Suppressor macrophage (primary cell): ENCODE measurements at regions not wholly inside any gene's neighbourhood (a gene's known extent, or its start where the extent isn't known, plus 50 kb on each side); places are given as distances from the start of the nearest gene placed in this dataset.
"Not testable (repeated sequence)": the region's sequence is repeated elsewhere in the genome, so short reads cannot be mapped to it uniquely, and the experiment has no call there.

Experiments
- DNase-seq, 4 experiments: peaks; one replicate each; pipeline ENCODE4 v3.0.0-alpha.2; 2020 to 2022

DNA sequence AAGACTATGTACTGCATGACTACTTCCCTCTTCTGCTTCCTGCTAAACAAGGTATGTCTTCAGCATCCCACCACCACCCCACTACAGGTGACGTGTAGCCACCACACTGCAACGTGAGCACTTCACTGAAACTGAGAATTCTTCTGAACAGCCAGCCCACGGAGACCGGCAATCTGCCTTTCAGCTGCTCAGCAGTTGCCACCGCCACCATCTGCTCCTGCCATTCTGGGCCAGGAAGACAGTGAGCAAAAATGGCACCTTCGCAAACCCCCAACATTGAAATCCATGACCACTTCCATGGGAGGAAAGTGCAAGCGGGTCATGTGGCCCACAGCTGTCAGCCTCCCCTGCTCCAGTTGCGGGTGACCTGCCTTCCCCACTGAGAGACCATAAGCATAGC lies 443.4 kb upstream of the ST8SIA4 start:
- no peak for DNase-seq

DNA sequence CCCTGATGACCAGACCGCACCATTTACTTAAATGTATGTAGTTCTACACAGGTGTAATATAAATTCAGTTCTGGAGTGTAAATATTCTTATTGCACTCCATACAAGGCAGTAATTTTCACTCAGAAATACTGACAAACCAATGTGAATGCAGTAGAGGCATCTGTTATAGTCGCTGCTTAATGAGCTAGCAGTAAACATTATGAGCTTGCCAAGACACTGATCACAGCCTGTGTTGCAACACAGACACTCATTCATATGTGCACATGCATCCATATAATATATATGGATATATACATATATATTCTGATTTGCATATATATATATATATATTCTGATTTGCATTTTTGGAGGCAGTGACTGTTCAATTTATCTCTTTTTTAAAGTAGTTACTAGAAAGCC lies 435.1 kb upstream of the ST8SIA4 start:
- DNase-seq = no peak

DNA sequence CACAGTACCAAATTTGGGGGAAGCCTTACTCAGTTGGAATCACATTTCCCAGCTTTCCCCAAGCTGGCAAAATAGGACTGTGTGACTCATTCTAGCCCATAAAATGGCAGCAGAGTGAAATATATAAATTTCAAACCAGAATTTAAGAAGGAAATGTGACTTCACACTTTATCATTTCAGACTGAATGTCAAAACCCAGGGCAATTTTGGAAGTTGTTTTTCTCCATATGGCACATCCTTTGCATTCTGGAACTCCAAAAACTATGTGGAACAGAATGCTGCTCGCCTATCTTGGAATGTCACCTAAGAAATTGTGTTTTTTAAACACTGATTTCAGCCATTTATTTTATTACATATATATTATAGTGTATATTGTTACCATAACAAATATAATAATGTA lies 424.7 kb upstream of the ST8SIA4 start:
- no peak for DNase-seq

DNA sequence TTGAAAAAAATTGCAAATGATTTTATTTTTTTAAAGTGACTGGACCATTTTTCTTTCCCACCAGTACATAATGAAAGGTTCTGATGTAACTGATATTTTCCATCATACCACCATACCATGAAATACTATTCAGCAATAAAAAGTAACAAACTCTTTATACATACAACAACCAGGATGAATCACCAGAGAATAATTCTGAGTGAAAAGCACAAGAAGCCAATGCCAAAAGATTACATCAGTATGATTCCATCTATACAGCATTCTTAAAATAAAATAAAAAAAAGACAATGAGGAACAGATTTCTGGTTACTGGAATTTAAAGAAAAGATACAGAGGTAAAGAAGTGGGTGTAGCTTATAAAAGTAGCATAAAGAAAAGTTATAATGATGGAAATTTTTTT lies 423.7 kb upstream of the ST8SIA4 start:
- no peak for DNase-seq

DNA sequence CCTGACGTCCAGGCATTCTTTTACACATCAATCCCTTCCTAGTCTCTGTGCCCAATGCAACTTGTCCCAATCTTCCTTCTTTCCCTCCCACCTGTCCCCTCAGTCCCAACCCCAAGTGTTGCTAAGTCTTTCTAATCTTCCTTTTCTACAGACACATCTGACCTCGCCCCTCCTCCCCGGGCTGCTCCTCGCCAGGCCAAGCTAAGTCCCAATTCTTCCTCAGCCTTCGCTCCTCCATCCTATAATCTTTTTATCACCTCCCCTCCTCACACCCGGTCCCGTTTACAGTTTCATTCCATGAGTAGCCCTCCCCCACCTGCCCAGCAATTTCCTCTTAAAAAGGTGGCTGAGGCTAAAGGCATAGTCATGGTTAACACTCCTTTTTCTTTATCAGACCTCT lies 413.3 kb upstream of the ST8SIA4 start:
- DNase-seq = not testable (repeated sequence)

DNA sequence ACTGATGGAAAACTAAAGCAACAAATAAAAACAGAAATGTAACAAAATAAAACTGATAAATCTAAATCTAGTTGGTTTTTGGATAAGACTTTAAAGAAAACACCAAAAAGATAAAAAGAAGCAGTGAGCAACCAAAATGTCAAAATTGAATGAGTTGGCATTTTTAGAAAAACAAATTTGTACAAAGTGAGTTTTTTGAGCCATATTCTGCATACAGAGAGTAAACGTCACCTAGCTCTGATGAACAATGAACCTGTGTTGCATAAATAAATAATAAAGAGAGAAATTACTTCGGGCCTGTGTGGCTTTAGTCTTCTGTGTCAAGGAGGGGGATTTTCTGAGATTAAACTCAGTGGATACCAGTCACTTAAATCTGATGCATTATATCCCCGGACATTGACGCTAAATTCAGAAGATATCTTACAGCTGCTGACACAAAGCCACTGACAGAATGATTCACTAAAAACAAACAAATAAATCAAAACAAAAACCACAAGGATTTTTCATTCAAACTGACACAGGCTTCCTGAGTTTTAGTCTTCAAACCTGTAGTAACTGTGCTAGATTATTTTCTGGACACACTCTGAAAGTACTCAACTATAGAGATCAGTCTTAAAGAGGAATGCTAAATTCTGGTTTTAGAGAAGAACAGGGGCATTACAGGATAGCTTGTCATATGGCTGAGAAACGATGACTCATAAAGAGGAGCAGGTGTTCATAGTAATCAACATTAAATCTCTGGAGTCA lies 403.5 kb upstream of the ST8SIA4 start:
- no peak for DNase-seq

DNA sequence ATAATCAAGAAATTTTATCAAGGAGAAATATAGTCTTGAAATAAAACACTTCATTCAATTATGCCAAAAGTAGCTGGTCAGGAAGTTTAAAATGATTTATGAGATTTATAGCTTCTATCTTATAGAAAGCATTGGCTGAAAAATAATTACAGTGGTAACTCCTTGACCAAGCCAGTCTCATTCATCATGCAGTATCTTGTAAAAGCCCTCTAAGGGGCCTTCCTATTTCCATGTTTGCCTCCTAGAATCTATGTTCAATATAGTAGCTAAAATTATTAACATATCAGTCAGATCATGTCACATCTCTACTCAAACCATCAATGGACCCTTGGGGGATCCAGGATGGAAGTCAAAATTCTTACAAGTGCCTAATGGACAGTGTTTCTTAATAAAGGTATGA lies 393.4 kb upstream of the ST8SIA4 start:
- no peak for DNase-seq

DNA sequence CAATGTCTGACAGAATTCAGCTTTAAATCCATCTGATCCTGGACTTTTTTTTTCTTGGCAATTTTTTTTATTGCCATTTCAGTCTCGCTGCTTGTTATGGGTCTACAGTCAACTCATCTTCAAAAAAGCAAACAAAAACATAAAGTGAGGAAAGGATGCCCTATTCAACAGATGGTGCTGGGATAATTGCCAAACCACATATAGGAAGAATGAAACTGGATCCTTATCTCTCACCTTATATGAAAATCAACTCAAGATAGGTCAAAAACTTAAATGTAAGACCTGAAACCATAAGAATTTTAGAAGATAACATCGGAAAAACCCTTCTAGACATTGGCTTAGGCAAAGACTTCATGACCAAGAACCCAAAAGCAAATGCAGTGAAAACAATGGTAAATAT lies 389.1 kb upstream of the ST8SIA4 start:
- DNase-seq = no peak

DNA sequence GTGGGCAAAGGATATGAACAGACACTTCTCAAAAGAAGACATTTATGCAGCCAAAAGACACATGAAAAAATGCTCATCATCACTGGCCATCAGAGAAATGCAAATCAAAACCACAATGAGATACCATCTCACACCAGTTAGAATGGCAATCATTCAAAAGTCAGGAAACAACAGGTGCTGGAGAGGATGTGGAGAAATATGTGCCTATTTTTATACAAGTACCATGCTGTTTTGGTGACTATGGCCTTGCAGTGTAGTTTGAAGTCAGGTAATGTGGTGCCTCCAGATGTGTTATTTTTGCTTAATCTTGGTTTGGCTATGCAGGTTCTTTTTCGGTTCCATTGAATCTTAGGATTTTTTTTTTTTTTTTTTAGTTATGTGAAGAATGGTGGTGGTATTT lies 387.7 kb upstream of the ST8SIA4 start:
- not testable (repeated sequence) for DNase-seq

DNA sequence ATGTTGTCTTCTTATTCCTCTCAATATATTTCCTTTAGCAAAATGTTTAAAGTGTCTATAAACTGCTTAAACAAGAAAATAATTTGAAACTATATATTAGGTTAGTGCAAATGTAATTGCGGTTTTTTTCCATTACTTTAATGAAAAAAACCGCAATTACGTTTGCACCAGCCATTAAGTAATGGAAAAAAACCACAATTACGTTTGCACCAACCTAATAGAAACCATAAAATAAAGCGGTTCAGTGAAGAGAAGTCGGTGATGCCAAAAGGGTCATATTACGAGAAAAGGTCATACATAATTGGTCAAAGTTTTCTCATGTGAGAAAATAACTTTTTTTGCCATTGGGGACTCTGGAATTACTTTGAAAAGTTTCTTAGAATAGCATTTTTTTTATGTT lies 385.6 kb upstream of the ST8SIA4 start:
- no peak for DNase-seq

DNA sequence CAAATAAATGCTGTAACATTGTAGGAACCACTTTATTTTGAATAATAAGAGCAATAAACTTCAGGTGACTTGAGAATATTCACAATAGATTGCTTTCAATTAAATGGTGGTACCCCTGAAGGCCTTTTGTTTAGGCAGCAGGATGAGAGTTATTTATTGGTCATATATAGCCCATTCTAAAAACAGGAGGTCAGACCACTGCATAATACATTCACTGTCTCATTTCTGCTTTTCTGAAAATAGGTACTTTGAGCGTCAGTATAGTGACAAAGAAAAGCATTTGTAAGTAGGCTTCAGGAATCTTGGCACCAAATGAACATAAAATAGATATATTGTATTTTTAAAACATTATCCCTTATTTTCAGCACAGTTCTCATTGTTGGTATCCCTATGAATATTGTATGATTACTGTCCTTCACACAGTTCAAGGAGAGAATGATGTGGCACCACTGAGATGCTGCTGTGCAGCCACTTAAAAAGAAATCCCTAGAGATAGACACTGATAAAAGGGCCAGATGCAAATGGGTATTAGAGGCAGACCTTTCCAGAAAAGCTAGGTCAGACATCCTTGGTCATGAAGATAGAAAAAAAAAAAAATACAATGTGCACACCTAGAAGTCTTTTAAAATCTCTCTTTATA lies 381.8 kb upstream of the ST8SIA4 start:
- no peak for DNase-seq

DNA sequence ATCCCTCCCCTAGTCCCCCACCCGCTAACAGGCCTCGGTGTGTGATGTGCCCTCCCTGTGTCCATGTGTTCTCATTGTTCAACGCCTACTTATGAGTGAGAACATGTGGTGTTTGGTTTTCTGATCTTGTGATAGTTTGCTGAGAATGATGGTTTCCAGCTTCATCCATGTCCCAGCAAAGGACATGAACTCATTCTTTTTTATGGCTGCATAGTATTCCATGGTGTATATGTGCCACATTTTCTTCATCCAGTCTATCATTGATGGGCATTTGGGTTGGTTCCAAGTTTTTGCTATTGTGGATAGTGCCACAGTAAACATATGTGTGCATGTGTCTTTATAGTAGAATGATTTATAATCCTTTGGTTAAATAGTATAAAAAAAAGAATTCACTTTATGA lies 380.9 kb upstream of the ST8SIA4 start:
- DNase-seq = not testable (repeated sequence)

DNA sequence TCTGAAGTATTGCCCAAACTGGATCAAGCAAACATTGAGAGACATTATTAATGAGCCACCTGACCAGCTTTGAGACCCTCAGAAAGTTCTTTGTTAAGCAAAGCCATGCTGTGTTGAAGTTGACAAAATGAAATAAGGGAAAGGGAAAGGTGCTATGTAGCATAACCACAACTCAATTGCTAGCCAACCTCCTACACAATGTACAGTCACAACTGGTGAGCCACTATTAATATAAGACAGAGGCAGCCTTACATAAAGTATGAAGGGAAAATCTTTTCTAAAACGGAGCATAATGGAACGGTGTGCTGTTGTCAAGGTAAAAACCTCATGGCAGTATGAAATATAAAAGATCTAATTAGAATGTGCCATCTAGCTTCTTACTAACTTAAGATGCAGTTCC lies 375.8 kb upstream of the ST8SIA4 start:
- DNase-seq = no peak

DNA sequence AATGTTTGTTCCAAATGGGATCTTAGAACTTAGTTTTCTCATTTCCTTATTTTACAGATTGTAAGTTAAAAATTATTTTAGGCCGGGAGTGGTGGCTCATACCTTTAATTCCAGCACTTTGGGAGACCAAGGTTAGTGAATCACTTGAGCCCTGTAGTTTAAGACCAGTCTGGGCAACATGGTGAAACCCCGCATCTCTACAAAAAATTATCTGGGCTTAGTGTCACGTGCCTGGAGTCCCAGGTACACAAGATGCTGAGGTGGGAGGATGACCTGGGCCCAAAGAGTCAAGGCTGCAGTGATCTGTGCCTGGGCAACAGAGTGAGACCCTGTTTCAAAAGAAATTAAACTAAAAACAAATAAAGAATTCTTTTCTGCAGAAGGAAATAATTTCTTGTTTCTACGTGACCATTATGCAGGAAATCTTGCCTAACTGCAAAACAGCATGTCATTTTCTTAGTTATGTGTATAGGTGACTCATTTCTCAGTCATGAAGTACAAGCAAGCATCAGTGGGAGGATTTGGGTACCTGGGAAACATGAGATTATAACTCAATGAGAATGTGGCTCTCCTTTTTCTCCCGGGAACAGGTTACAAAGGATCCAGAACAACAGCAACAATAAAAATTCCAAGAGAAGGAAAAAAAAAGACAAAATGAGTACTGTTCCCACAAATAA lies 375.1 kb upstream of the ST8SIA4 start:
- no peak for DNase-seq

DNA sequence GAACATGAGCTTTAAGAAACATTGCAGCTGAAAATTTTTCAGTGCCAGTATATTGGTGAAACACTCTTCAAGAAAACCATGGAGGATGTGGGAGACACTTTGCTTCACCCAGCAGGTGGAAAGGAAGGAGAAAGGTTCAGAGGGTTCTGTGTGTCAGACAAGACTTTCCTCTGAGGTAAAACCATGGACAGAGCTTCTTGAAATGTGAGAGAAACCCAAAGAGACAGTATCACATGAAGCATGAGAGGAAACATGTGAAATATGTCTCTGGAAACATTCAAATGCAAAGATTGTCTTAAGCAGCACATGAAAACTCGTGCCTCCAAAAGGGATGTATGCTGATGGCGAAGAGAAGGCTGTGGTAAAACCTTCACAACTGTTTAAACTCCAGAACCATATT lies 368.9 kb upstream of the ST8SIA4 start:
- DNase-seq = no peak

DNA sequence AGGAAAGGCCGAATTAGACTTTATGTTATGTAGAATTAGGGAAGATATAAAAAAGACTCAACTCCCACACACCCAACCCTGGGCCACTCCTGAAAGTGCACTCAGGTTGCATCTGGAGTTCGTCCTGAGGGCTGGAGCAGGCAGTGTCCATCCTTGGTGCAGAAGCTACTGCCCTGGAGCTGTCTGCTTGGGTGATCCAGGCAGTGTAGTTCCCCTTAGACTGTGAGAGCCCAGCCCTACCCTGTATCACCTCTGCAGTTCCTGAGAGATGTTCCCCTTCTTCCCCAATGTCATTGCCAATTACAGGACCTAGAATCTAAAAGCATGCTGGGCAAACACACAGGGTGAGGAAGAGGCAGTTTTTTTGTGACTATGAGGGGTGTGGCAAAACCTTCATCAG lies 368.3 kb upstream of the ST8SIA4 start:
- no peak for DNase-seq

DNA sequence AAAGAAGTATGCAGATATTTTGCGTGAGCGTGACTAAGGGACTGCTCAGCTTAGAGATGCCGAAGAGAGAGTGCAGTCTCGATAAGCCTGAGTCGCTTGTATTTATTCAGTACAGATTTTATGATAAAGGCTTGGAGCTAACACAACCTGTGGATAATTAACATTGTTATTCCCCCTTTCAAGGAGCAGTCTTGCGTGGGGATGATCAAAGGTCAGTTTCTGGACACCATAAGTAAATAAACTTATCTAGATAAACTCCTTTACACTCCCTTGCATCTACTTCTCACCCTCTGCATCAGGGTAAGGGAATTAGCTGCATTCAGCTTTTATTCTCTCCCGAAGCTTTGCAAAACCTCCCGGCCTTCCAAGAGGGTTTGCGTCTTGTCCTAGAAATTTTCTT lies 357.8 kb upstream of the ST8SIA4 start:
- DNase-seq = no peak

DNA sequence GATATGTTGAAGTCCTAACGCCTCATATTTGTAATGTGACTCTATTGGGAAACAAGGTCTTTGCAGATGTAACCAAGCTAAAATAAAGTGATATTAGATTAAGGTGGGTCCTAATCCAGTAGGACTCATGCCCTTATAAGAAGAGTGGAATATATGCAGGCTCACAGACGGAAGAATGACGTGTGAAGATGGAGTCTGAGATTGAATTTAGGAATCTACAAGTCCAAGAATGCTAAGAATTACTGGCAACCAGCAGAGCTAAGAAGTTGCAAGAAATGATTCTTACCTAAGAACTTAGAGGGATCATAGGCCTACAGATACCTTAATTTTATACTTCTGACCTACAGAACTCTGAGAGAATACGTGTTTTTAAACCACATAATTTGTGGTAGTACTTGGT lies 350.0 kb upstream of the ST8SIA4 start:
- DNase-seq = no peak

DNA sequence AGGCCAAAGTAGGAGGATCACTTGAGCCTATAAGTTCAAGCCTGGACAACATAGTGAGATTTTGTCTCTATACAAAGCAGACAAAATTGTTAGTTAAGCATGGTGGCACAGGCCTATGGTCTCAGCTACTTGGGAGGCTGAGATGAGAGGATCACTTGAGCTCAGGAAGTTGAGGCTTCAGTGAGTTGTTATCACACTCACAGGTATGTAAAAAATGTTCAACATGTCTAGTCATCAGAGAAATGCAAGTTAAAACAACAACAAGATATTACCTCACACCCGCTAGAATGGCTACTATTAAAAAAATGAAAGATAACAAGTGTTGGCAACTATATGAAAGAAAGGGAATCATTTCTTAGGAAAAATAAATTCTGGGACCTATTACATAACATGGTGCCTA lies 341.5 kb upstream of the ST8SIA4 start:
- DNase-seq = no peak

DNA sequence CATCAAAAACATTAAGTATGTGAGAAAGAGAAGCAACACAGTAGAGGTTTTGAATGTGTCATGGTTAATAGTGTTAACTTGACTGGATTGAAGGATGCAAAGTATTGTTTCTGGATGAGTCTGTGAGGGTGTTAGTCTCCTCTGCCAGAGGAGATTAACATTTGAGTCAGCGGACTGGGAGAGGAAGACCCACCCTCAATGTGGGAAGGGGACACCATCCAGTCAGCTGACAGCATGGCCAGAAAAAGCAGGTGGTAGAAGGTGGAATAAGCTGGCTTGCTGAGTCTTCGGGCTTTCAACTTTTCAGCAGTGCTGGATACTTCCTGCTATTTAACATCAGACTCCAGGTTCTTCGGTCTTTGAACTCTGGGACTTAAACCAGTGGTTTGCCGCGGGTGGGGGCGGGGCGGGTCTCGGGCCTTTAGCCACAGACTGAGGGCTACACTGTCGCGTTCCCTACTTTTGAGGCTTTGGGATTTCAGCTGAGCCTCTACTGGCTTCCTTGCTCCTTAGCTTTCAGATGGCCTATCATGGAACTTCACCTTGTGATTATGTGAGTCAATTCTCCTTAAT lies 309.9 kb upstream of the ST8SIA4 start:
- no peak for DNase-seq

DNA sequence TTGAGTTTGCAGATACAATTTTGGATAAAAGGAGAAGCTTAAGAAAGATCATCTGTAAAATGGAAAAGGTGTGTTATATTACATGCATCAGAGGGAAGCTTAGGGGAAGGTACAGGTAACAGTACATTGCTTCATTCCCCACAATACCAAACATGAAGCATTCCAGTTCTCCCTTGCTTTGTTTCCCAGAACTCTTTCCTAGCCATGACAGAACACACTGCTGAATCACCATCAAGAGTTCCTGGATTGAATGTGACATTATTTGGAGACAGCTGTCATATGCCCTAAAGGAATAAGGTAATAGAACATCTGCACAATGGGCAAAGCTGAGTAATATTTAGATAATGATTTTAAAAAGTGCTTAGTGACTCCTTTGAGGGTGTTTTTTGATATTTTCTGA lies 303.5 kb upstream of the ST8SIA4 start:
- DNase-seq = no peak

DNA sequence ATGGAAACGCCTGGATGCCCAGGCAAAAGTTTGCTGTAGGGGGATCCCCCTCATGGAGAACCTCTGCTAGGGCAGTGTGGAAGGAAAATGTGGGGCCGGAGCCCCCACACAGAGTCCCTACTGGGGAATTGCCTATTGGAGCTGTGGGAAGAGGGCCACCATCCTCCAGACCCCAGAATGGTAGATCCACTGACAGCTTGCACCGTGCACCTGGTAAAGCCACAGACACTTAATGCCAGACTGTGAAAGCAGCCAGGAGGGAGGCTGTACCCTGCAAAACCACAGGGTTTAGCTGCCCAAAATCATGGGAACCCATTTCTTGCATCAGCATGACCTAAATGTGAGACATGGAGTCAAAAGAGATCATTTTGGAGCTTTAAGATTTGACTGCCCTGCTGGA lies 302.0 kb upstream of the ST8SIA4 start:
- not testable (repeated sequence) for DNase-seq

DNA sequence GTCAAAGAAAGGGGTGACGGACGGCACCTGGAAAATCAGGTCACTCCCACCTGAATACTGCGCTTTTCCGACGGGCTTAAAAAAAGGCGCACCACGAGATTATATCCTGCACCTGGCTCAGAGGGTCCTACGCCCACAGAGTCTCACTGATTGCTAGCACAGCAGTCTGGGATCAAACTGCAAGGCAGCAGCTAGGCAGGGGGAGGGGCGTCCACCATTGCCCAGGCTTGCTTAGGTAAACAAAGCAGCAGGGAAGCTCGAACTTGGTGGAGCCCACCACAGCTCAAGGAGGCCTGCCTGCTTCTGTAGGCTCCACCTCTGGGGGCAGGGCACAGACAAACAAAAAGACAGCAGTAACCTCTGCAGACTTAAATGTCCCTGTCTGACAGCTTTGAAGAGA lies 277.3 kb upstream of the ST8SIA4 start:
- DNase-seq = not testable (repeated sequence)

DNA sequence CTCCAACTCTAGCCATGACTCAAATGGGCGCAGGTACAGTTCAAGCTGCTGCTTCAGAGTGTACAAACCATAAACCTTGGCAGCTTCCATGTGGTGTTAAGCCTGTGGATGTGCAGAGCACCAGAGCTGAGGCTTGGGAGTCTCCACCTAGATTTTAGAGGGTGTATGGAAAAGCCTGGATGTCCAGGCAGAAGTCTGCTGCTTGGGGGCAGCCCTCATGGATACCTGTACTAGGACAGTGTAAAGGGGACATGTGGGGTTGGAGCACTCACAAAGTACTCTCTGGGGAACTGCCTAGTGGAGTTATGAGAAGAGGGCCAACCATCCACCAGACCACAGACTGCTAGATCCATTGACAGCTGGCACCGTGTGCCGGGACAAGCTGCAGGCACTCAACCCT lies 273.5 kb upstream of the ST8SIA4 start:
- DNase-seq = no peak
